ENCODE measurements at regions not wholly inside any gene's neighbourhood (a gene's known extent, or its start where the extent isn't known, plus 50 kb on each side); places are given as distances from the start of the nearest gene placed in this dataset.
A peak's percentile ranks its signal among the peaks of the same experiment; 100 is the strongest.

- Histone ChIP-seq H3K9me3 (no peaks in the 10 kb centered on the region), H3K27ac (no peak overlapping the region), H3K36me3 (no peaks in the 10 kb centered on the region), H3K4me1 (peaks cover 0 to 5% (median 2%) of the 10 kb centered on the region in 4 donors), H3K4me3 (no peak overlapping the region), H3K27me3 (no peaks in the 10 kb centered on the region)
- 86 to 90% methylated on average over 1 of the region's 1 CpG for WGBS, 2 donors
- no peak for DNase-seq (ENCODE audit: low spot score in 2 of 2)
- TF ChIP-seq EP300 (IDR thresholded peaks at IDR 0.05) = no peak
- TF ChIP-seq CTCF (IDR thresholded peaks at IDR 0.05) = no peak
- TF ChIP-seq POLR2A (IDR thresholded peaks at IDR 0.05) = no peak
These were observed 379.7 kb downstream of the SPRY1 start for GRCh38 chr4:123776267-123776666.

GRCh38 chr4:123777373-123777772, 380.8 kb downstream of the SPRY1 start:
- no peaks in the 10 kb centered on the region for H3K9me3 ChIP-seq
- DNase-seq (ENCODE audit: low spot score in 2 of 2) = no peak
- H3K4me3 ChIP-seq = no peak overlapping the region
- TF ChIP-seq POLR2A (IDR thresholded peaks at IDR 0.05) (no peak), CTCF (IDR thresholded peaks at IDR 0.05) (no peak), EP300 (IDR thresholded peaks at IDR 0.05) (no peak)
- H3K4me1 ChIP-seq = peaks cover 0 to 5% (median 2%) of the 10 kb centered on the region in 4 donors
- WGBS, 2 donors = 30 to 32% methylated on average over 1 of the region's 1 CpG
- H3K36me3 ChIP-seq = no peaks in the 10 kb centered on the region
- peak overlapping the region in 1 of 4 donors; percentile 32 for H3K27ac ChIP-seq
- H3K27me3 ChIP-seq = no peaks in the 10 kb centered on the region

GRCh38 chr4:123783151-123783790, 386.7 kb downstream of the SPRY1 start:
- H3K4me3 ChIP-seq = no peak overlapping the region
- no peaks in the 10 kb centered on the region for H3K9me3 ChIP-seq
- TF ChIP-seq EP300 (IDR thresholded peaks at IDR 0.05) (no peak), POLR2A (IDR thresholded peaks at IDR 0.05) (no peak), CTCF (IDR thresholded peaks at IDR 0.05) (no peak)
- H3K36me3 ChIP-seq = no peaks in the 10 kb centered on the region
- 75 to 76% methylated on average over 3 of the region's 3 CpGs for WGBS, 2 donors
- H3K27ac ChIP-seq = no peak overlapping the region
- DNase-seq (ENCODE audit: low spot score in 2 of 2) = no peak
- no peaks in the 10 kb centered on the region for H3K27me3 ChIP-seq
- H3K4me1 ChIP-seq = peaks cover 0 to 12% (median 0%) of the 10 kb centered on the region in 4 donors

- DNase-seq (ENCODE audit: low spot score in 2 of 2) = no peak
- H3K27ac ChIP-seq = no peak overlapping the region
These were observed 387.3 kb downstream of the SPRY1 start for GRCh38 chr4:123783921-123784320.

GRCh38 chr4:123784626-123785025, 388.0 kb downstream of the SPRY1 start:
- Histone ChIP-seq H3K36me3 (no peaks in the 10 kb centered on the region), H3K4me3 (no peak overlapping the region), H3K4me1 (peaks cover 0 to 12% (median 0%) of the 10 kb centered on the region in 4 donors), H3K27ac (no peak overlapping the region), H3K27me3 (no peaks in the 10 kb centered on the region), H3K9me3 (no peaks in the 10 kb centered on the region)
- TF ChIP-seq EP300 (IDR thresholded peaks at IDR 0.05) (no peak), CTCF (IDR thresholded peaks at IDR 0.05) (no peak), POLR2A (IDR thresholded peaks at IDR 0.05) (no peak)
- no peak for DNase-seq (ENCODE audit: low spot score in 2 of 2)

More at GRCh38 chr4:123783921-123784320, 387.3 kb downstream of the SPRY1 start:
- no peaks in the 10 kb centered on the region for H3K36me3 ChIP-seq
- peaks cover 0 to 12% (median 0%) of the 10 kb centered on the region in 4 donors for H3K4me1 ChIP-seq
- H3K9me3 ChIP-seq = no peaks in the 10 kb centered on the region
- H3K4me3 ChIP-seq = no peak overlapping the region
- TF ChIP-seq POLR2A (IDR thresholded peaks at IDR 0.05) (no peak), EP300 (IDR thresholded peaks at IDR 0.05) (no peak), CTCF (IDR thresholded peaks at IDR 0.05) (no peak)
- no peaks in the 10 kb centered on the region for H3K27me3 ChIP-seq
